Hindlimb muscle (tissue), 1 donor: ENCODE measurements at regions not wholly inside any gene's neighbourhood (a gene's known extent, or its start where the extent isn't known, plus 50 kb on each side); places are given as distances from the start of the nearest gene placed in this dataset.
"Not testable (repeated sequence)": the region's sequence is repeated elsewhere in the genome, so short reads cannot be mapped to it uniquely, and the experiment has no call there.

Experiments used
- DNase-seq: peaks from one replicate; pipeline ENCODE4 v3.0.0-alpha.2; 2013

DNA sequence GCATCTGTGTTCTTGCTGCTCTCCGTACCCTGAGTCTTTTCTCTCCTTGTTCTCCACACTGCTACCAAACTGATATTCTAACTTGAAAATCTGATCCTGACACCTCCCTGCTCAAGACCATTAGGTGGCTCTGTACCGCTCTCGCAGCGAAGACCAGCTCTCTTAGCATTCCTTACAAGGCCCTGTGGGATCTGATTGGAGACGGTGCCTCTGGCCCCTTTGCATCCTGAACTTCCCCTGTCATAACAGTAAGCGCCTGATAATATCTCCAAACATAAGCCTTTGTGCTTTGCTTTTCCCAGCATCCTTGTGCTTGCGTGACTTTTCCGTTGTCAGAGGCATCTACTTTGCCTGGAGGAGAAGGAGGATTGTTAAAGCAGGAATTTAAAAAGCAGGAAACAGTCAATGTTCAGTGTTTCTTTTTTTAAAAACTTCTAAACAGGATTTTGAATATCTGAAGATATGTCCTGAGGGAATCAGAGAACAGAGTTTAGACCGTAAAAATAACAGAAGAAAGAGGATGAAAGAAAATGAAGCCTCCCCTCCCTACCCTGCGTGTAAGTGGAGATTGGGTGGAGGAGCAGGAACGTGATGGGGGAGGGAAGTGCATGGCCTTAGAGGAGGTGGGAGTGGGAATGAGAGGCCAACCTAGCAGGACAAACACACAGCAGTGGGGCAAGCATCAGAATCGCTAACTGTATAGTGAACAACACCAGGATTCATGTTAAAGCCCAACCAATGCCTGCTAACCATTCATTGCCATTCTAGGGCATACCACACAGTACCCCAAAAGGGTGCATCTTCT is 89.2 kb upstream of the STMND1 start:
- DNase-seq, result no peak

DNA sequence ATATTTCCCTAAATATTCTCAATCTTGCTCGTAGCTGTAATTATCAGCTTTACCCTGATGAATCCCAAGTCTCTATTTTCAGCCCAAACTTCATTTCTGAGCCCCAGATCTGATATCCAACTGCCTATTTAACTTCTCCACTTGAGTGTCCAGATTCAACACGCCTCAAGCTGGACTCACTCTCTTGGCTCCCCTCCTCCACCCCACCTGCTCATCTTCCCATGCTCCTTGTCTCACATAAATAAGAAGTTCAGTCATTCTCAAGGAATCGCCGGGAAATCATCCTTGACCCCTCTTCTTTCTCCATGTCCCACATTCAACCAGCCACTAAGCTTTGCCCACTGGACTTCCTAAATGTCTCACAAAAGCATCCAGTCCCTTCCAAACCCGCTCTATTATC is 89.9 kb upstream of the STMND1 start:
- no peak for DNase-seq

DNA sequence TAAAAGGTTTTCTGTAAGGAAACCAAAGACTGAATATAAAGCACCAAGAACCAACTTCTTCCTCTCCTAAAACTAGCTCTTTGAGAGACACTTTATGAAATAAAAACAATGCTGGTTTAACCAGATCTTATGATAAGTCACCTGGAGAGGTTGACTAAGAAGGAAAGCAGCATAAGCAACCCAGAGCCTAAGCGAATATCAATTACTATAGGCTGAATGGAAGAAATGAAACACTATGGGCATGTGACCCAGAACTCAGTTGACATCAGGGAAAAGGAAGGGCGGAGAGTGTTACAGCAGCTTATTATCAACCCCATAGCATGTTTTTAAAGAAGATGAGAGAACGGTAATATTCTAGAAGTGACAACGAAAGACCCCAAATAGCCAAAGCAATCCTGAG is 94.1 kb upstream of the STMND1 start:
- no peak for DNase-seq

DNA sequence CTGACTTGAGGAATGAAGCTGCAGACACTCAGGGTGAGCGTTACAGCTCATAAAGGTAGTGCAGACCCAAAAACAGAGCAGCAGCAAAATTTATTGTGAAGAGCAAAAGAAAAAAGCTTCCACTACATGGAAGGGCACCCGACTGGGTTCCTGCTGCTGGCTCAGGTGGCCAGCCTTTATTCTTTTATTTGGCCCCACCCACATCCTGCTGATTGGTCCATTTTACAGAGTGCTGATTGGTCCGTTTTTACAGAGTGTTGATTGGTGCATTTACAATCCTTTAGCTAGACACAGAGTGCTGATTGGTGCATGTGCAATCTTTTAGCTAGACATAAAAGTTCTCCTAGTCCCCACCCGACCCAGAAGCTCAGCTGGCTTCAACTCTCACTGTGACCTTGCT is 95.3 kb upstream of the STMND1 start:
- no peak for DNase-seq

DNA sequence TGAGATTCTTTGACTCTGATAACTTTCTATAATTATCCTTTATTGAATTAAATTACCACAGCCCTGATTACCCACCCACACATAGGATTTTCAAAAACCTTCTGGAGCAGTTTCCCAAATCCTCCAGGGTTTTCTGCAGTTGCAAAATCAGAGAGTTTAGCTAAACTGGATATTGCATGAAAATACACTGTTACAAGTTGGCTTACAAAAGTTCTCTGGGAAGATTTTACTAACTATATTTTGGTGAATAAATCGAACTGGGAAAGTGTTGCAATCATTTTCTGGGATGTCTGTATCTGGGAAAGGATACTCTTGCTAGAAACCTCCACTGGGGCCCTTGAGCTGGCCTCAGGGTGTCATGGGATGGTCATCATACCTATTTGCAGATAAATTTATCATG is 97.6 kb upstream of the STMND1 start:
- no peak for DNase-seq

DNA sequence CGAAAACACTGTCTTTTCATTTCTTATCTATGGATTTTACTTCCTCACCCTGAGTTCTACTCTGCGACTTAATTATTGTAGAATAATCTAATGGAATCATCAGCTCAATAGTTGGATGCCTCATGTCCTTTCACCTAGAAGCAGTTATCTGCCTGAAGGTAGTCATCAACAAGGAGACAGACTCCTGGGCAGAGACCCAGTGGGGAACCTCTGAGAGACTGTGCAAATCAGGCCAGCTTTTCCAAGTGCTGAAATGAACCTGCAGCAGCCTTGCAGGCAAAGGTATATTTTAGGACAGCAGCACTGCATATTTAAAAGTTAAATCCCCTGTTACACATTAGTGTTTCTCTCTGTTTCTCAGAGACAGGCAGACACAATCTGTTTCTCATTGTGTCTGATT is 99.7 kb upstream of the STMND1 start:
- no peak for DNase-seq

DNA sequence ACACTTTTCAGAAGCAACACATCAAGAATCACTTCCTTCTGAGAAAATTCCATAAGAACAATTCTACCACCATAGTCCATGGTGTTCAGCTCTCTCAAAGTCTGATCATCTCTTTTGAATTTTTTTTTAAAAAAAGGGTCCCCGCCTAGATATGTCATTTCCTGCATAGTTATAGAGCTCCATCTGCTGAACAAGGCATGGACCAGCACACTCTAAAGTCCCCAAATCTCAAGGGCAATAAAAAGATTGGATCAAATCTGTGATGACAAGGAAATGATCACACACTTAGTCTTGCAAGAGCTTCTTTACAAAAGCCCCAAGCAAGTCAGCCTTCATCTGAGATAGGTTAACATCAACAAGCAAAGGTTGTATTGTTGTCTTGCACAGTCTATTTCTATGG is 100.7 kb upstream of the STMND1 start:
- no peak for DNase-seq

DNA sequence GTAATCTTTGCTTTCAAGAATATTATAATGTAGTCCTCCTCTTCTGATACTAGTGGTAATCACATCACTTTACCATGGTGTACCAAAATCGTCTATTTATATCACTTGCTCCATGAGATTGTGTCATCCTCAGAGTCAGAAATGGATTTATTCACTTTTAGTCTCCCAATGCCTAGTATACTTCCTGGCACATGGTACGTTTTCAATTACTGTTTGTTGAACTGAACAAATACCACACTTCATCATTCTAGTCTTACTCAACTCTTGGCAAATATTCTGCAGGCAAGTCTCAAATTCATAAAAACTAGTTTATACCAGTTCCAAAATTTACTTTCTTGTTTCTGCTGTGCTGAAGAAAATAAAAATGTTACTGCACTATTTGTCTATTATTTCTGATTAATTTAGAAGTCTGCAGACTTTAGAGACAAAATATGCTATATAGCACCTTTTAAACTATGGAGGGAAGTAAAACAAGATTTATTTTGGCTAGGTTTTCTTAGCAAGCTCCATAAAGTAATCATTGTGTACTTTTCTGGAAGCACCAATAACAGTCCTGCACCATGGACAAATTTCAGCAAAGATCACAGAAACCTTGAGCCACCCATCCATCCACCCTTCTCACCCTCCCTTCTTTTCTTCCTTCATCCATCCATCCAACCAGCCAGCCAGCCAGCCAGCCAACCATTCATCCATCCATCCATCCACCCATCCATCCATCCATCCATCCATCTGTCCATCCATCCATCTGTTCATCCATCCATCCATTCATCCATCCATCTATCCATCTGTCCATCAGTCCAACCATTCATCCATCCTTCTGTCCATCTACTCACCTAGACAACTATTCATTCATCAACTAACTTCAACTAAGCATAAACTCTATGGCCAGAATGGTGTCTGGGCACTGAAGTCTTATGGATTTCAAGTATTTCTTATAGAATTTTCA is 102.1 kb upstream of the STMND1 start:
- DNase-seq, result no peak

DNA sequence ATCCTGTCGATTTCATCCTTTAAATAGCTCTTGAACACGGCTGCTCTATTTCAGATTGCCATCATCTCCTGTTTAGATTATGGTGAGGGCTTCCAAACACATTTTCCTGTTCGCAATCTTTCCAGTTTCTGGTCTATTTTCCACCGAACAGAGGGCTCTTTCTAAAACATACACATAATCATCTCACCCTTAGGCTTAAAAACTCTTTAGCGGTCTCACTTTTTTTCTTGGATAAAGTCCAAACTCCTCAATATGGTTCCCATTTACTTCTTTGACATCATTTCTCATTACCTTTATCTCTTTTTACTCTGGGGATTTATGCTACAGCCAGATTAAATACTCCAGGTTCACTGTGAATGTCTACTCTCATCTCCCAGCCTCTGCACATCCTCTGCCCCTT is 103.4 kb upstream of the STMND1 start:
- DNase-seq, result no peak

DNA sequence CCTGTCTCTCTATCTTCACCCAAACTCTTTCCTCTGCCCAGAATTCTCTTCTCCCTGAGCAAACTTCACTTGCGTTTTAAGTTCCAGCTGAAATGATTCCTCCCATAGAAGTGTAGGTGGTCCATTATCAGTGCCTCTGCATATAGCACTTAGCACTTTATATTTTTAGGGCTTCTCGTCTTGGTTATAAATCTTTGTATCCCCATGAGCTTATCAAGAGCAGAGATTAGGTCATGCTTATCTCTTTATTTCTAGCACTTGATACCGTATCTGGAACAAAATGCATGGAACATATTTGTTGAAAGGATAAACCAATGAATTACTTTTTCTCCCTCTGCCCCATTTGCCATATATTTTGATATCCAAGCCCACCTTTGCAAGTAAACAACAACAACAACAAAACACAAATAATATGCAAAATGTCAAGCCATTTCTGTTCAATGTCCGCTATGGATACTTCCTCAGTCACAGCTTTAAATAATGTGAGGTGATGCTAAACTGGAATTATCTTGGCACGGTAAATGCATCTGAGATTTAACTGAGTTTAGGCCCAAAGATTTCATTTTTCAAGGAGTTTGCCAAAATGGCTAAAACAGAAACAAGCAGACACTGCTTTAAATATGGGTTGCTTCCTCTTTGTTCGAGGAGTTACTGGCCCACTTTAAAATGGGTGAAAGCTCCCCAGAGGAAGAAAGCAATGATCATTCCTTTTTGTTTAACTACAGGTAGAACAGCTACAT is 106.2 kb upstream of the STMND1 start:
- DNase-seq, result no peak

DNA sequence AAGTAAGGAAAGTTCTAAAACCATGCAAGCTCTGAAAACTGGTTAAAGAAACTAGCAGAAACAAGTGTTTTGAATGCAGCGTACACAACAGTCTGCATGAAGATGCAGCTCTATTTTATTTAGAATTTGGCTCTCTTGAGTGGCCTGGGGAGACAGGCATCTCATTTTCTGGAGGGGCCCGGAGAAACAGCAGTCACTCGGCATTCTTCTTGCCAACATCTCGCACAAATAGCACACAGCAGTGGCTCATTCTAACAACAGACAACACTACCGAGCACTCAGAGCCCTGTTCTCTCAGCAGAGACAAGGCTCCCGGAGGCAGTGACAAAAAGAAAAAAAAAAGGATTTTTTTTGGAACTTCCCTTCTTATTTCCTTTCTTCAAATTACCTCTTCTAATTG is 108.5 kb upstream of the STMND1 start:
- no peak for DNase-seq

DNA sequence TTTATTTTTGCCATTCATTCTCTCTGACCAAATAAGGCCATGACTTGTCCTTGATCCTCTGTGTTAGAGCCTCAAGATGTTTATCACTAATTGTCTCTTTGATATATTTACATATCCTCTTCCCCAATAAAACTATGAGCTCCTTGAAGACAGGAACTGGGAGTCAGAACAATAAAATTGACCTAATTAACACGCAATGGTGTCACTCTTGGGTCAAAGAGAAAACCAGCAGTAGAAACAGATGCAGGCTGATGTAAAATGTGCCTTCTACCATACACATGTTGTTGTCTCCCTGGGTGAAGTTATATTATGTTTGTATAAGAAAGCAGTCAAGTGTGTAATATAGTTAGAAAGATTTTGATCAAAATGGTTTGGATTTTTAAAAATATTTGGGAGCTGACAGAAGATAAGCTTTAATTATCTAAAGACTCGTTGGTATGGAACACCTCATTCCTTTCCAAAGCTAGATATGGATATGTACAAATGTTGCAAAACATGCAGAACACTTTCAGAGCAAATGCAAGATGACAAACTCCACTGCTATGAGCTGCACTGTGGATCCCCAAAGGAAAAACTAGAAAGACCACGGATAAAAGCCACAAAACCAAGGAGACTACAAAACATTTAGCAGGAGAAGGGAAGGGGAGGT is 109.7 kb upstream of the STMND1 start:
- no peak for DNase-seq

DNA sequence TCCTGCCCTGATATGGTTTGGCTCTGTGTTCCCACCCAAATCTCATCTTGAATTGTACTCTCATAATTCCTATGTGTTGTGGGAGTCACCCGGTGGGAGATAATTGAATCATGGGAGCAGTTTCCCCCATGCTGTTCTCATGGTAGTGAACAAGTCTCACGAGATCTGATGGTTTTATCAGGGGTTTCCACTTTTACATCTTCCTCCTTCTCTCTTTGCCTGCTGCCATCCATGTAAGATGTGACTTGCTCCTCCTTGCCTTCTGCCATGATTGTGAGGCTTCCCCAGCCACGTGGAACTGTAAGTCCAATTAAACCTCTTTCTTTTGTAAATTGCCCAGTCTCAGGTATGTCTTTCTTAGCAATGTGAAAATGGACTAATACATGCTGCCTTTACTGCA is 111.9 kb upstream of the STMND1 start:
- not testable (repeated sequence) for DNase-seq

DNA sequence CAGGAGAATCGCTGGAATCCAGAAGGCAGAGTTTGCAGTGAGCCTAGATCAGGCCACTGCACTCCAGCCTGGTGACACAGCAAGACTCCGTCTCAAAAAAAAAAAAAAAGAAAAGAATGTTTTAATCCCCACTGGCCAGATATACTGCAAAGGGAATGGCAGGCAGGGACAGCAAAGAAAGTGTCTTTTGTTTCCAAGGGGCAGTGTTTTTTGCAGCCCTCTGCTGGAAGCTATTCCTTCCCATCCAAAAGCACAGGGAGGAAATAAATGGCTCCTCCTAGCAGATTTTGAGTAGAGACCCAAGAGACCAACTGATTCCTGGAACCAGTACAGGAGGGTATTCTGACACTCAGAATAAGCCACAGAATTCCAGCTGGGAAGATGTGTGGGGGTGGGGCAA is 112.5 kb upstream of the STMND1 start:
- DNase-seq, result no peak

DNA sequence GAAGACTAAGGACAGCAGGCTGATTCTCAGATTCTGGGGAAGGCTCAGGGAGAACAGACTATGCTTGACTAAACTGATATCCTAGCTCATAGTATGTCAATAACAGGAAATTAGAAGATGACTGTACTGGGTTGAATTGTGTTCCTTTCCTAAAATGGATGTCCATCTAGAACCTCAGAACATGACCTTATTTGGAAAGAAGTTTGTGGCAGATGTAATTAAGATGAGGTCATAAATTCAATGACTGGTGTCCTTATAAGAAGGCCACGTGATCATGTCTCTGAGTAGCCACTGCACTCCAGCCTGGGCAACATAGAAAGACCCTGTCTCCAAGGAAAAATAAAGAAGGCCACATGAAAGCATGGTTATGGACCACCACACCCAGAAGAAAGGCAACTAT is 113.9 kb upstream of the STMND1 start:
- no peak for DNase-seq

DNA sequence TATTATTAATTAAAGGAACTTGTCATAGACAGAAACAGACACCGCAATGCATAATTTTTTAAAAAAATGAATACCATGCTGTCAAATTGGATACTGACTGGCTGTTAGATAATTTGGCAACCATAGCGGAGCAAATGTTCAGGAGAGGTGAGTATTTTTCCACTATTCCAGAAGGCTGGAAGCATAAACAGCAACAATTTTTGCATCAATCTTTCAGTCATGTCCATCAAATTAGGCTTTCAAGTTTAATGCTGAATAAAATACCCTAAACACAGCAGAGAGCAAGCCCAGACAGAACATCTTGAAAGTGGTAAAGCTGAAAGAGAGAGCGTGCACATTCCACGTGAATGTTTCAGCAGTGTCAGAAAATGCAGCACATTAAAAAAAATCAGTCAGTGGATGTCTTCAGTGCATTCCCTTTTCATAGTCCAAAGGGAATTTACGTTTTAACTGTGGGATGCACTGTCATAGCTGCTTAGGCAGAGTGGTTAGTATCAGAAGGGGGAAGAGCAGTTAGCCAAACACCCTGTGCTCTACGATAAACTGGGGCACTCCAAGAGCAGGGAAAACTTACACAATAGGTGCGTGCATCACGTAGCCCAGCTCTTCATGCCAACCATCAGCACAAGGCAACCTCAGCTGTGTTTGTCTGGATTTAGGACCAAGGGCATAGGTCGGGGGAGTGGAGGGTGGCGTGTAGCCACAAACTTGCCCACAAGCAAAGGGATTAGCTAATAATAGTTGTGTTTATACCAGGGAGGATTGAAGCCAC is 116.2 kb upstream of the STMND1 start:
- DNase-seq, result no peak

DNA sequence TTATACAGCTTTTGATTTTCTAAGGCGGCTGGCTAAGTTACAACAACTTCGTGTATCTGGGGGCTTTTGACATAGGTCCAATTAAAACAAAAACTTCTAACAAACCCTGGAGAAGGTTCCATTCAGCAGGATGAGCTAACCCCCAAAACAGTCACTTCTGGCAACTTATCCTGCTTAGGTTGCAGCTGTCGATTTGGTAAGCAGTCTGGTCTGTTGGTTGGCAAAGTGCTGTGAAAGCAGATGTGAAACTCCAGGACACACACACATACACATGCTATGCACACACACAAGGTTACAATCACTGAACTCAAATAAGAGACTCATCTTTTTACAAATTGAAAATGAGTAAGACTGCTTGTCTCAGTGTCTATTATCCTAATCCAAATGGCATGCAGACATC is 119.0 kb upstream of the STMND1 start:
- peak; percentile 61 for DNase-seq

DNA sequence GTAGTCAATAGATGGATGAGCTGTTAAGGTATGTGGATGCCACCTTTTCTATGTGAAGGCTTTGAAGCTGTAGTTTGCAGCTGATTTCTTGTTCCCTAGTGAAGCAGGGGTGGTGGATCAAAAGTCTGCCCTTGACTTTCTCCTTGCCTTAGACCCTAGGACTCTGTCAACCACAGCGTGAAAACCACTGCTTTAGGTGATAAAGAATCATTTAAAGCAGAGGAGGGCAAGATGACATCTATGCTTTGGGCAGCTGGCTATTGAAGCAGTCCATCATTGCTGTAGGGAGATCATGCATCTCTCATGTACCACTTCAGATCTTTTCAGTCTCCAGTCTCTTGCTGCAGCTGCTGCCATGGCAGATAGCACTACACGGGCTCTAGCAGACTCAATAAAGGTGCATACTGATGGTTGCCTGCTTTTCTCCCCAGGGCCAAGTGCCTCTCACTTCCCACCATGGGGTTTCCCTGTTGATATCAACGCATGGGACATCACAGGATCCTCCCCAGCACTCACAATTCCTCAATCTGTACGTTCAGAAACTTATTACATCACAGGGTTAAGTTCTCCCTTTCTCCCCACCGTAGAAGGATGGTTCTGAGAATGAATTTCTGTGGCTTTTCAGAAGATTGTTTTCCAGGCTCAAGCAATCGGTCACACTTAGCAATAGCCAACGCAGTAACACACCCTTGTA is 122.0 kb upstream of the STMND1 start:
- no peak for DNase-seq

DNA sequence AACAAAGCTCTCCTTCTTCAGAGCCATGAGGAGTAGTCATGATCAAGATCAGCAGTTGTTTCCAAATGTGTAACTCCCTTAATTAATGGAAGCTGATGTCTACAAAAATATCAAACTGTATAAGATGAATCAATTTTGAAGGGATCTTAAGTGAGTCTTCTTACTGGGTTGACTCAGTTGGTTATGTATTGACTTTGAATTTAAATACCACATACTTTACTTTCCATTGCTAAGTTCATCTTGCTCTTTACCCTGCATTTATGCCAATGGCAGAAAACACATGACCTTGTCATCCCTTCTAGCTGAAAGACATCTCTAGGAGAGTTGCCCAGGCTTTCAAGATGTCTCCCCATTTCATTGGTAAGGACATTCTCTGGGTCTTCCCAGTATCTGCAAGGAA is 123.2 kb upstream of the STMND1 start:
- DNase-seq, result no peak

DNA sequence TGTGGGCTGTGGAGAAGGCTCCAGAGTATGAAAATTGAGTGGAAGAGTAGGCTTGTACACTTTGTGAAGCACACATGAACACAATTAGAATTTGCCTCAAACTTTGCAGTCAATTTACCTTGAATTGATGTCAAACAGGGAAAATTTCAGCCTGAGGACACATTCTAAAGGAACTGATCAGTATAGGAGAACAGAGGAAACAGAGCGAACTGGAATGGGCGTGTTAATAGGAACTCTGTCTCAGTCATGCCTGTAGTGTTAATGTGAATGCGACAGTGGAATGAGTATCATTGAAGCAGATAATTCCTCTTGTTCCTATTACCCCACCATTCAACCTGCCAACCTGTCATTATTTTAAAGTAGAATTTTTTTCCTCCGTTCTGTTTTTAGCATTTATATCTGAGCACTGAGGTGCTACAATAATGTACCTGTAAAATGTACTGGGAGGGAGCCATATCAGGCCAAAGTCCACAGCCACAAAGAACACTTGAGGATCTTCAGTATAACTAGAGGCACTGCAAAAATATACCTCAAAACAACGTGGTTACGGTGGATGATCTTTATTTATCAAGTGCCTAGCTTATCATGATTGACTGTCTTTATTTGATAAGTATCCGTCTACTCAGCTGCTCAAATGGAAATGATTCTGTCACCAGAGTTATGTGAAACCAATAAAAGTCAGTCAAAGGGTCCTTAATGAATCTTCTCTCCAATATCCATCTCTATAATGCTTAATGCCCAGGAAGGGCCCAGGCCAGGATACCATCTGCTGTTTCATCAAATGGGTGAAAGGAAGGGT is 125.3 kb upstream of the STMND1 start:
- no peak for DNase-seq
